K562 (cell line): ENCODE measurements at regions not wholly inside any gene's neighbourhood (a gene's known extent, or its start where the extent isn't known, plus 50 kb on each side); places are given as distances from the start of the nearest gene placed in this dataset.

Experiments
- ATAC-seq: fragments of 200-7000 bp; cut with Tn5 transposase; 3 replicates; pipeline ENCODE4 v1.9.1; 2020; ENCODE audit warnings: moderate library complexity
- BruUV-seq: library from RNA; stranded (reverse); fragments of 400-500 nt; replicated peaks from 2 replicates; lab custom pipeline; 2021; lab: Mats Ljungman, UMichigan
- CTCF ChIA-PET: fragments of 300-600 bp; formaldehyde crosslinking; extraction: SDS; loops from one replicate; lab custom pipeline; 2021; ENCODE audit warnings: low intra/inter-chr PET ratio; lab: Yijun Ruan, JAX
- POLR2A ChIA-PET: fragments of 300-600, 350-650 bp; sonication (Branson Sonifier 250); formaldehyde crosslinking; extraction: SDS; loops from one replicate; lab custom pipeline; 2021; ENCODE audit warnings: antibody characterized with exemption, inconsistent platforms; lab: Yijun Ruan, JAX
- DNase-seq, 4 experiments: peaks; one replicate each; pipeline versions ENCODE4 v3.0.0 to v3.0.0-alpha.2; 2011 to 2018; ENCODE audit warnings: low spot score in 3 of 4, mixed read lengths in 3 of 4; ENCODE audit errors: extremely low read depth in 1 of 4
- FAIRE-seq: peaks from 2 replicates; lab custom pipeline; 2011; peaks lifted over from hg19 to GRCh38; lab: Jason Lieb, UNC
- H2AFZ ChIP-seq: 2 replicates; pipeline ENCODE4 v1.6.0; 2011; ENCODE audit warnings: low read depth, low read length, control low read depth, inconsistent platforms
- H3K27ac ChIP-seq: fragments of 200-600 bp; 3 replicates; pipeline ENCODE4 v1.8.0; 2011; ENCODE audit warnings: low read depth, mild to moderate bottlenecking, control low read depth, inconsistent platforms, low read length, moderate library complexity, mixed read lengths; ENCODE audit errors: extremely low read depth
- H3K27me3 ChIP-seq, 2 experiments: fragments of 300-600 bp in 1 of 2; 2 replicates in 1 of 2; 3 replicates in 1 of 2; pipeline versions ENCODE4 v1.6.0 to v1.8.0; 2011; ENCODE audit warnings: inconsistent platforms in 2 of 2, low read length in 2 of 2, mild to moderate bottlenecking in 1 of 2, mixed read lengths in 1 of 2, moderate library complexity in 1 of 2; ENCODE audit not compliant: control insufficient read depth in 2 of 2, insufficient read depth in 2 of 2
- H3K36me3 ChIP-seq: fragments of 300-600 bp; 3 replicates; pipeline ENCODE4 v1.8.0; 2011; ENCODE audit warnings: mild to moderate bottlenecking, low read length, inconsistent platforms; ENCODE audit not compliant: control insufficient read depth, insufficient read depth
- H3K4me1 ChIP-seq, 2 experiments: fragments of 200-600 bp in 1 of 2; replicated peaks in 1 of 2; 2 replicates in 1 of 2; 3 replicates in 1 of 2; pipeline versions ENCODE4 v1.5.1 to v1.8.0; 2011; ENCODE audit warnings: inconsistent platforms in 2 of 2, low read length in 2 of 2, mild to moderate bottlenecking in 1 of 2, mixed read lengths in 1 of 2, moderate library complexity in 1 of 2; ENCODE audit not compliant: control insufficient read depth in 2 of 2, insufficient read depth in 2 of 2
- H3K4me2 ChIP-seq: 2 replicates; pipeline ENCODE4 v1.6.1; 2011; ENCODE audit warnings: low read length, control low read depth, inconsistent platforms, mixed read lengths; ENCODE audit not compliant: insufficient read depth
- H3K4me3 ChIP-seq: fragments of 200-600 bp; sonication (generic), shearing (Covaris generic); 2 replicates; pipeline ENCODE4 v1.5.1; 2016; ENCODE audit warnings: control low read depth, inconsistent platforms
- H3K79me2 ChIP-seq: fragments of 200-600 bp; 3 replicates; pipeline ENCODE4 v1.8.0; 2011; ENCODE audit warnings: low read length, inconsistent platforms; ENCODE audit not compliant: control insufficient read depth, insufficient read depth
- H3K9ac ChIP-seq, 2 experiments: 2 replicates each; pipeline versions ENCODE4 v1.6.0 to v1.6.1; 2011; ENCODE audit warnings: low read depth in 2 of 2, low read length in 2 of 2, control low read depth in 1 of 2, inconsistent platforms in 1 of 2, mild to moderate bottlenecking in 1 of 2, mixed read lengths in 1 of 2; ENCODE audit not compliant: insufficient read depth in 1 of 2
- H3K9me1 ChIP-seq: one replicate; pipeline ENCODE4 v1.6.0; 2011; ENCODE audit warnings: inconsistent platforms, mild to moderate bottlenecking, low read length, moderate library complexity; ENCODE audit not compliant: control insufficient read depth, insufficient read depth
- H3K9me3 ChIP-seq: replicated peaks from 2 replicates; pipeline ENCODE4 v1.5.1; 2011; ENCODE audit warnings: low read depth, low read length, inconsistent platforms; ENCODE audit not compliant: control insufficient read depth, insufficient read depth
- H4K20me1 ChIP-seq: replicated peaks from 2 replicates; pipeline ENCODE4 v1.6.1; 2011; ENCODE audit warnings: low read length, inconsistent platforms, mixed read lengths; ENCODE audit not compliant: control insufficient read depth, insufficient read depth
- CAMTA2 ChIP-seq: fragments of 250-450 bp; sonication (Bioruptor Pico); conservative IDR thresholded peaks from 2 replicates; pipeline ENCODE4 v1.5.1; 2022
- DEAF1 ChIP-seq: fragments of 450-650 bp; formaldehyde crosslinking; IDR thresholded peaks from 2 replicates; pipeline ENCODE4 v1.4.0; 2020; ENCODE audit warnings: mild to moderate bottlenecking, moderate library complexity
- JUNB ChIP-seq: fragments of 450-650 bp; formaldehyde crosslinking; conservative IDR thresholded peaks from 2 replicates; pipeline ENCODE4 v1.4.0; 2020; ENCODE audit warnings: mild to moderate bottlenecking
- MYC ChIP-seq, 2 experiments: fragments of 250-450 bp in 1 of 2; sonication (Bioruptor Pico) in 1 of 2; IDR thresholded peaks; 2 replicates each; pipeline versions ENCODE4 v1.5.1 to v1.6.1; 2012 to 2021; ENCODE audit warnings: low read depth in 2 of 2, borderline replicate concordance in 1 of 2, improper control_type of control experiment in 1 of 2, low read length in 1 of 2, mild to moderate bottlenecking in 1 of 2, moderate library complexity in 1 of 2
- TBL1XR1 ChIP-seq, 2 experiments: IDR thresholded peaks; 2 replicates each; pipeline ENCODE4 v1.6.1; 2012; ENCODE audit warnings: improper control_type of control experiment in 2 of 2, low read length in 2 of 2, mild to moderate bottlenecking in 1 of 2
- TCF7 ChIP-seq: sonication (generic); IDR thresholded peaks from 2 replicates; pipeline ENCODE4 v1.6.1; 2016; ENCODE audit warnings: antibody characterized with exemption, borderline replicate concordance
- XRCC5 ChIP-seq: fragments of 200-400 bp; formaldehyde crosslinking; IDR thresholded peaks from 2 replicates; pipeline ENCODE4 v1.6.1; 2017; ENCODE audit warnings: low read depth, mild to moderate bottlenecking, low read length
- YBX1 ChIP-seq: fragments of 450-650 bp; IDR thresholded peaks from 2 replicates; pipeline ENCODE4 v1.7.1; 2016; ENCODE audit warnings: mild to moderate bottlenecking
- ZBTB17 ChIP-seq: fragments of 450-650 bp; formaldehyde crosslinking; IDR thresholded peaks from 2 replicates; pipeline ENCODE4 v1.4.0; 2020; ENCODE audit warnings: mild to moderate bottlenecking
- ZFP30 ChIP-seq: fragments of 250-450 bp; sonication (Bioruptor Pico); IDR thresholded peaks from 2 replicates; pipeline ENCODE4 v1.8.0; 2022; ENCODE audit warnings: moderate library complexity, mild to moderate bottlenecking, inconsistent platforms, borderline replicate concordance
- ZNF143 ChIP-seq: sonication (generic); formaldehyde crosslinking; IDR thresholded peaks from 2 replicates; pipeline ENCODE4 v1.9.0; 2022; ENCODE audit warnings: mild to moderate bottlenecking, missing genetic modification reagents
- ZNF184 ChIP-seq: sonication (generic); formaldehyde crosslinking; IDR thresholded peaks from 2 replicates; pipeline ENCODE4 v1.5.0; 2020; ENCODE audit warnings: missing genetic modification reagents
- WGBS: fragments of 100-300 bp; shearing (Covaris generic); methylation state at CpG from one replicate; pipeline ENCODE4 v1.1.6; 2016; ENCODE audit warnings: low coverage, mixed read lengths; ENCODE audit not compliant: insufficient coverage; ENCODE audit errors: missing lambda C conversion rate; 5-methylcytosine and 5-hydroxymethylcytosine counted together
- in situ Hi-C: fragments of 300-500 bp; cut with MboI; formaldehyde crosslinking; loops from 4 replicates; pipeline ENCODE4 v1.15.0; 2018; ENCODE audit warnings: inconsistent platforms, mixed read lengths
- intact Hi-C: fragments of 100-400 bp; cut with micrococcal nuclease; formaldehyde crosslinking; loops from 2 replicates; pipeline ENCODE4 v1.14.2; 2022
- TF ChIP-seq, protein P1 (sequence below), 3 experiments: fragments of 200-800 bp in 1 of 3; fragments of 250-450 bp in 1 of 3; fragments of 450-650 bp in 1 of 3; sonication (Bioruptor Pico) in 1 of 3; sonication (Bioruptor generic) in 1 of 3; formaldehyde crosslinking in 1 of 3; IDR thresholded peaks; 2 replicates each; pipeline versions ENCODE4 v1.6.1 to v1.8.0; 2016 to 2022; ENCODE audit warnings: mild to moderate bottlenecking in 2 of 3, missing genetic modification characterization in 2 of 3, missing compliant biosample characterization in 1 of 3, moderate library complexity in 1 of 3

DNA sequence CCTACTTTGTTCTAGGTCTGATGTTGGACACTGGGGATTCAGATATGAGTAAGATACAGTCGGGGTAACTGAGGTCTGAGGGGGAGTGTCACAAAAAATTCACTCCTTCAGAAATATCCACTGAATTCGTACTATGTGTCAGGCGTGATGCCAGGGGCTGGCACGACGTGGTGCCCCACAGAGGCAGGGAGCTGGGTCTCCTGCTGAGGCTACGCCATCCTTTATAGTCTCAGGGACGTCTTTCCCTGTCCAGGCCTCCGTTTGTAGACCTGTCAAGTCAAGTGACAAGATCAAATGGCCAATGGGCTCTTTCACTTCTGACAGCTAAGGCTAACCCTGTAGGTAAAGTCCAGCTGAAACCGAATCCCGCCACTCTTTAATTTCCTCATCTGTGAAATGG is 118.8 kb upstream of the SMIM23 start:
- ATAC-seq: no peak
- Histone ChIP-seq H3K36me3 (no peaks in the 10 kb centered on the region), H4K20me1 (no peaks in the 10 kb centered on the region), H3K79me2 (no peaks in the 10 kb centered on the region), H3K9me1 (no peaks in the 10 kb centered on the region), H3K27ac (no peak overlapping the region), H3K27me3 (peaks cover 7 to 38% of the 10 kb centered on the region in 2 experiments; a peak in 3 of 5 replicates), H3K4me3 (no peak overlapping the region), H3K4me1 (peaks cover 0 to 7% of the 10 kb centered on the region in 2 experiments; a peak in 1 of 5 replicates), H2AFZ (no peak overlapping the region), H3K9me3 (no peaks in the 10 kb centered on the region), H3K9ac (no peak overlapping the region), H3K4me2 (no peak overlapping the region)
- ChIA-PET CTCF (no interaction called here), POLR2A (interaction anchor here (0.6 to 0.7 kb wide), 2 partner anchors 39 to 866 kb away, joined by 3 to 4 read pairs; no protein-coding TSS in a partner anchor)
- TF ChIP-seq ZFP30 (no peak), ZNF143 (CRISPR knock-in tag) (no peak), TCF7 (no peak), JUNB (no peak), YBX1 (no peak), ZBTB17 (CRISPR knock-in tag) (no peak), ZNF184 (no peak), MYC (IDR thresholded peaks at IDR 0.05; ENCODE audit: low read depth, low read length) (no peak), MYC (CRISPR knock-in tag; IDR thresholded peaks at IDR 0.05; ENCODE audit: borderline replicate concordance, low read depth) (no peak), TBL1XR1 (IDR thresholded peaks at IDR 0.05; ENCODE audit: low read length in 2 of 2) (no peak), DEAF1 (no peak), XRCC5 (no peak), CAMTA2 (CRISPR knock-in tag) (no peak)
- TF ChIP-seq, protein P1, sequence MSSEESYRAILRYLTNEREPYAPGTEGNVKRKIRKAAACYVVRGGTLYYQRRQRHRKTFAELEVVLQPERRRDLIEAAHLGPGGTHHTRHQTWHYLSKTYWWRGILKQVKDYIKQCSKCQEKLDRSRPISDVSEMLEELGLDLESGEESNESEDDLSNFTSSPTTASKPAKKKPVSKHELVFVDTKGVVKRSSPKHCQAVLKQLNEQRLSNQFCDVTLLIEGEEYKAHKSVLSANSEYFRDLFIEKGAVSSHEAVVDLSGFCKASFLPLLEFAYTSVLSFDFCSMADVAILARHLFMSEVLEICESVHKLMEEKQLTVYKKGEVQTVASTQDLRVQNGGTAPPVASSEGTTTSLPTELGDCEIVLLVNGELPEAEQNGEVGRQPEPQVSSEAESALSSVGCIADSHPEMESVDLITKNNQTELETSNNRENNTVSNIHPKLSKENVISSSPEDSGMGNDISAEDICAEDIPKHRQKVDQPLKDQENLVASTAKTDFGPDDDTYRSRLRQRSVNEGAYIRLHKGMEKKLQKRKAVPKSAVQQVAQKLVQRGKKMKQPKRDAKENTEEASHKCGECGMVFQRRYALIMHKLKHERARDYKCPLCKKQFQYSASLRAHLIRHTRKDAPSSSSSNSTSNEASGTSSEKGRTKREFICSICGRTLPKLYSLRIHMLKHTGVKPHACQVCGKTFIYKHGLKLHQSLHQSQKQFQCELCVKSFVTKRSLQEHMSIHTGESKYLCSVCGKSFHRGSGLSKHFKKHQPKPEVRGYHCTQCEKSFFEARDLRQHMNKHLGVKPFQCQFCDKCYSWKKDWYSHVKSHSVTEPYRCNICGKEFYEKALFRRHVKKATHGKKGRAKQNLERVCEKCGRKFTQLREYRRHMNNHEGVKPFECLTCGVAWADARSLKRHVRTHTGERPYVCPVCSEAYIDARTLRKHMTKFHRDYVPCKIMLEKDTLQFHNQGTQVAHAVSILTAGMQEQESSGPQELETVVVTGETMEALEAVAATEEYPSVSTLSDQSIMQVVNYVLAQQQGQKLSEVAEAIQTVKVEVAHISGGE (CRISPR knock-in tag; IDR thresholded peaks at IDR 0.05): no peak
- 0% methylated on average over 10 of the region's 10 CpGs for WGBS
- intact Hi-C loops: no loop called here
- BruUV-seq: no TSS peak
- no peak for FAIRE-seq
- in situ Hi-C loops: no loop called here
- DNase-seq: no peak
